Smooth muscle cell (in vitro differentiated cells): ENCODE measurements at regions not wholly inside any gene's neighbourhood (a gene's known extent, or its start where the extent isn't known, plus 50 kb on each side); places are given as distances from the start of the nearest gene placed in this dataset.
"Not testable (repeated sequence)": the region's sequence is repeated elsewhere in the genome, so short reads cannot be mapped to it uniquely, and the experiment has no call there.

Source experiments
- DNase-seq: peaks from one replicate; lab custom pipeline; 2025; ENCODE audit not compliant: unreplicated experiment; lab: John Stamatoyannopoulos, UW
- H2AFZ ChIP-seq: fragments of 200-600 bp; sonication (generic); 2 replicates; pipeline ENCODE4 v1.6.0; 2016; ENCODE audit warnings: antibody characterized with exemption, low read depth, mild to moderate bottlenecking
- H3F3A ChIP-seq: fragments of 200-600 bp; sonication (generic); 2 replicates; pipeline ENCODE4 v1.6.0; 2017; ENCODE audit warnings: antibody characterized with exemption, low read depth
- H3K27ac ChIP-seq: fragments of 200-600 bp; sonication (generic); 2 replicates; pipeline ENCODE4 v1.5.1; 2016; ENCODE audit warnings: low read depth, mild to moderate bottlenecking
- H3K27me3 ChIP-seq: fragments of 200-600 bp; sonication (generic); 2 replicates; pipeline ENCODE4 v1.6.1; 2016; ENCODE audit warnings: low read depth, mild to moderate bottlenecking
- H3K36me3 ChIP-seq: fragments of 200-600 bp; sonication (generic); 2 replicates; pipeline ENCODE4 v1.5.1; 2016; ENCODE audit warnings: low read depth
- H3K4me1 ChIP-seq: fragments of 200-600 bp; sonication (generic); 2 replicates; pipeline ENCODE4 v1.5.1; 2016; ENCODE audit warnings: low read depth
- H3K4me2 ChIP-seq: fragments of 200-600 bp; sonication (generic); 2 replicates; pipeline ENCODE4 v1.6.0; 2016; ENCODE audit warnings: mild to moderate bottlenecking
- H3K4me3 ChIP-seq: fragments of 200-600 bp; sonication (generic); 2 replicates; pipeline ENCODE4 v1.5.1; 2016; ENCODE audit warnings: mild to moderate bottlenecking
- H3K79me2 ChIP-seq: fragments of 200-600 bp; sonication (generic); 2 replicates; pipeline ENCODE4 v1.6.0; 2016; ENCODE audit warnings: low read depth, mild to moderate bottlenecking
- H3K9ac ChIP-seq: fragments of 200-600 bp; sonication (generic); 2 replicates; pipeline ENCODE4 v1.6.0; 2016; ENCODE audit warnings: low read depth
- H3K9me3 ChIP-seq: fragments of 200-600 bp; sonication (generic); replicated peaks from 2 replicates; pipeline ENCODE4 v1.5.1; 2016; ENCODE audit warnings: low read depth
- H4K20me1 ChIP-seq: fragments of 200-600 bp; sonication (generic); 2 replicates; pipeline ENCODE4 v1.6.0; 2016; ENCODE audit warnings: low read depth
- CTCF ChIP-seq: fragments of 200-600 bp; sonication (generic); IDR thresholded peaks from 2 replicates; pipeline ENCODE4 v1.5.1; 2017; ENCODE audit warnings: borderline replicate concordance, mild to moderate bottlenecking, antibody characterized with exemption; ENCODE audit not compliant: insufficient read depth, poor library complexity, severe bottlenecking
- WGBS: methylation state at CpG from one replicate; pipeline ENCODE4 v1.1.7; 2016; ENCODE audit warnings: low lambda C conversion rate; 5-methylcytosine and 5-hydroxymethylcytosine counted together

GRCh38 chrX:3943965-3944364 lies 230.5 kb upstream of the PRKX start:
- H2AFZ ChIP-seq: no peak overlapping the region
- H3K9ac ChIP-seq: no peak overlapping the region
- no peaks in the 10 kb centered on the region for H3K79me2 ChIP-seq
- H3K4me3 ChIP-seq: no peak overlapping the region
- no peaks in the 10 kb centered on the region for H3K27me3 ChIP-seq
- no peak overlapping the region for H3K4me2 ChIP-seq
- no peak overlapping the region for H3K27ac ChIP-seq
- H4K20me1 ChIP-seq: no peaks in the 10 kb centered on the region
- no peak for DNase-seq
- H3K36me3 ChIP-seq: no peaks in the 10 kb centered on the region
- TF ChIP-seq CTCF: no peak
- WGBS: 83% methylated on average over 3 of the region's 3 CpGs
- no peaks in the 10 kb centered on the region for H3F3A ChIP-seq
- no peaks in the 10 kb centered on the region for H3K9me3 ChIP-seq
- no peaks in the 10 kb centered on the region for H3K4me1 ChIP-seq

- H3K79me2 ChIP-seq: no peaks in the 10 kb centered on the region
- no peaks in the 10 kb centered on the region for H4K20me1 ChIP-seq
- WGBS: 26% methylated on average over 4 of the region's 4 CpGs
- H2AFZ ChIP-seq: no peak overlapping the region
- H3K9me3 ChIP-seq: no peaks in the 10 kb centered on the region
- DNase-seq: no peak
- no peaks in the 10 kb centered on the region for H3K36me3 ChIP-seq
- no peak overlapping the region for H3K4me2 ChIP-seq
- peak; percentile 67 for TF ChIP-seq CTCF
- no peak overlapping the region for H3K27ac ChIP-seq
- no peak overlapping the region for H3K9ac ChIP-seq
- H3K27me3 ChIP-seq: no peaks in the 10 kb centered on the region
- H3F3A ChIP-seq: no peaks in the 10 kb centered on the region
- no peak overlapping the region for H3K4me3 ChIP-seq
- no peaks in the 10 kb centered on the region for H3K4me1 ChIP-seq
These were observed 226.7 kb upstream of the PRKX start for GRCh38 chrX:3940000-3940610.

GRCh38 chrX:3938587-3938986 lies 225.1 kb upstream of the PRKX start:
- no peak overlapping the region for H3K27ac ChIP-seq
- no peaks in the 10 kb centered on the region for H3F3A ChIP-seq
- no peaks in the 10 kb centered on the region for H3K27me3 ChIP-seq
- no peak overlapping the region for H3K4me3 ChIP-seq
- no peaks in the 10 kb centered on the region for H3K9me3 ChIP-seq
- H3K4me1 ChIP-seq: no peaks in the 10 kb centered on the region
- TF ChIP-seq CTCF: no peak
- H3K9ac ChIP-seq: no peak overlapping the region
- no peaks in the 10 kb centered on the region for H4K20me1 ChIP-seq
- no peaks in the 10 kb centered on the region for H3K79me2 ChIP-seq
- DNase-seq: no peak
- no peaks in the 10 kb centered on the region for H3K36me3 ChIP-seq
- WGBS: 94% methylated on average over 2 of the region's 3 CpGs
- no peak overlapping the region for H3K4me2 ChIP-seq
- no peak overlapping the region for H2AFZ ChIP-seq

- H3K27me3 ChIP-seq, DNase-seq, H3K4me1 ChIP-seq, H4K20me1 ChIP-seq, H3K27ac ChIP-seq, H3K9me3 ChIP-seq, H3K9ac ChIP-seq, H3K4me3 ChIP-seq, H3K79me2 ChIP-seq, H3K36me3 ChIP-seq, H3F3A ChIP-seq, H2AFZ ChIP-seq, H3K4me2 ChIP-seq: not testable (repeated sequence)
- WGBS: no CpG with 5 or more reads among the region's 4 CpGs
These were observed 221.7 kb upstream of the PRKX start for GRCh38 chrX:3935196-3935595.

GRCh38 chrX:3920424-3921017 lies 207.1 kb upstream of the PRKX start:
- H3K4me2 ChIP-seq, DNase-seq, H3K27ac ChIP-seq, H3K9me3 ChIP-seq, H4K20me1 ChIP-seq, H2AFZ ChIP-seq, H3K4me1 ChIP-seq, H3K4me3 ChIP-seq, H3K79me2 ChIP-seq, H3K27me3 ChIP-seq, H3K36me3 ChIP-seq, H3F3A ChIP-seq, H3K9ac ChIP-seq: not testable (repeated sequence)
- no CpG with 5 or more reads among the region's 78 CpGs for WGBS

- not testable (repeated sequence) for H3K9me3 ChIP-seq, H3F3A ChIP-seq, H3K4me3 ChIP-seq, H3K79me2 ChIP-seq, H3K36me3 ChIP-seq, H3K27ac ChIP-seq, H3K4me2 ChIP-seq, H4K20me1 ChIP-seq, H3K4me1 ChIP-seq, H3K9ac ChIP-seq, H3K27me3 ChIP-seq, DNase-seq, H2AFZ ChIP-seq
- WGBS: no CpG with 5 or more reads among the region's 79 CpGs
These were observed 206.4 kb upstream of the PRKX start for GRCh38 chrX:3919668-3920423.
